B cell (primary cell): ENCODE measurements at regions not wholly inside any gene's neighbourhood (a gene's known extent, or its start where the extent isn't known, plus 50 kb on each side); places are given as distances from the start of the nearest gene placed in this dataset.
A peak's percentile ranks its signal among the peaks of the same experiment; 100 is the strongest.

Experiments used
- ATAC-seq: fragments of 200-7000 bp; cut with Tn5 transposase; one replicate; pipeline ENCODE4 v1.10.0; 2021; ENCODE audit warnings: low read depth, mild to moderate bottlenecking, moderate number of reproducible peaks, moderate library complexity
- CTCF ChIA-PET: fragments of 350-600 bp; sonication (Branson Sonifier 250); formaldehyde crosslinking; loops from one replicate; lab custom pipeline; 2021; ENCODE audit warnings: antibody characterized with exemption, inconsistent platforms; lab: Charles Lee
- POLR2A ChIA-PET: fragments of 350-600 bp; sonication (Branson Sonifier 250); formaldehyde crosslinking; loops from one replicate; lab custom pipeline; 2021; ENCODE audit warnings: antibody characterized with exemption; lab: Charles Lee
- DNase-seq: peaks from one replicate; pipeline ENCODE4 v3.0.0; 2013
- H2AFZ ChIP-seq: 2 replicates; pipeline ENCODE4 v1.6.1; 2012; ENCODE audit warnings: mild to moderate bottlenecking, low read depth, low read length; ENCODE audit not compliant: insufficient read depth, poor library complexity, severe bottlenecking
- H3K27ac ChIP-seq, 2 donors: 1 replicate in 1 of 2; 2 replicates in 1 of 2; pipeline ENCODE4 v1.5.1; 2012 to 2013; ENCODE audit warnings: low read length in 2 of 2, mild to moderate bottlenecking in 2 of 2, moderate library complexity in 1 of 2
- H3K27me3 ChIP-seq, 4 experiments: fragments of 200-600 bp in 1 of 4; sonication (generic) in 1 of 4; replicated peaks in 1 of 4; 1 replicate in 2 of 4; 2 replicates in 2 of 4; pipeline versions ENCODE4 v1.6.1 to v1.7.0; 2013 to 2016; ENCODE audit warnings: low read length in 3 of 4, mild to moderate bottlenecking in 2 of 4, mixed read lengths in 1 of 4, moderate library complexity in 1 of 4; ENCODE audit not compliant: insufficient read depth in 4 of 4, control insufficient read depth in 3 of 4; ENCODE audit errors: control extremely low read depth in 1 of 4
- H3K36me3 ChIP-seq, 2 experiments: replicated peaks in 1 of 2; 1 replicate in 1 of 2; 2 replicates in 1 of 2; pipeline versions ENCODE4 v1.6.1 to v1.7.1; 2013; ENCODE audit warnings: low read length in 1 of 2; ENCODE audit not compliant: insufficient read depth in 2 of 2, control insufficient read depth in 1 of 2; ENCODE audit errors: control extremely low read depth in 1 of 2, extremely low read depth in 1 of 2
- H3K4me1 ChIP-seq, 2 donors: fragments of 200-600 bp in 1 of 2; sonication (generic) in 1 of 2; 1 replicate in 1 of 2; 2 replicates in 1 of 2; pipeline versions ENCODE4 v1.5.1 to v1.6.1; 2013 to 2017; ENCODE audit warnings: low read length in 2 of 2; ENCODE audit not compliant: control insufficient read depth in 2 of 2, insufficient read depth in 2 of 2
- H3K4me2 ChIP-seq: replicated peaks from 2 replicates; pipeline ENCODE3; 2012; ENCODE audit warnings: mild to moderate bottlenecking, low read depth, low read length; ENCODE audit not compliant: poor library complexity, severe bottlenecking
- H3K4me3 ChIP-seq, 5 experiments: fragments of 200-600 bp in 1 of 5; sonication (generic) in 1 of 5; 1 replicate in 3 of 5; 2 replicates in 2 of 5; pipeline versions ENCODE4 v1.5.1 to v1.7.0; 2011 to 2016; ENCODE audit warnings: low read length in 4 of 5, mild to moderate bottlenecking in 4 of 5, low read depth in 2 of 5, control low read depth in 1 of 5, moderate library complexity in 1 of 5; ENCODE audit not compliant: insufficient read depth in 1 of 5; ENCODE audit errors: control extremely low read depth in 1 of 5, extremely low read depth in 1 of 5
- H3K79me2 ChIP-seq: fragments of 200-600 bp; sonication (generic); one replicate; pipeline ENCODE4 v1.6.0; 2016; ENCODE audit warnings: low read length; ENCODE audit not compliant: control insufficient read depth, insufficient read depth
- H3K9ac ChIP-seq: fragments of 200-600 bp; sonication (generic); 2 replicates; pipeline ENCODE4 v1.6.1; 2017; ENCODE audit warnings: mild to moderate bottlenecking, low read length, moderate library complexity
- H3K9me3 ChIP-seq, 3 donors: one replicate each; pipeline versions ENCODE4 v1.6.1 to v1.7.1; 2013; ENCODE audit warnings: low read length in 2 of 3; ENCODE audit not compliant: control insufficient read depth in 2 of 3, insufficient read depth in 1 of 3; ENCODE audit errors: control extremely low read depth in 1 of 3
- H4K20me1 ChIP-seq: 2 replicates; pipeline ENCODE4 v1.6.0; 2012; ENCODE audit warnings: mild to moderate bottlenecking, low read length; ENCODE audit not compliant: insufficient read depth, control insufficient read depth, poor library complexity, severe bottlenecking
- H3K27ac Mint-ChIP-seq: one replicate; pipeline ENCODE4 v1.8.0; 2021; ENCODE audit warnings: mixed read lengths
- H3K27me3 Mint-ChIP-seq: one replicate; pipeline ENCODE4 v1.8.0; 2021; ENCODE audit warnings: mixed read lengths
- H3K4me1 Mint-ChIP-seq: one replicate; pipeline ENCODE4 v1.8.0; 2021; ENCODE audit warnings: mixed read lengths
- H3K4me3 Mint-ChIP-seq: one replicate; pipeline ENCODE4 v1.8.0; 2021; ENCODE audit warnings: mixed read lengths
- H3K9me3 Mint-ChIP-seq: one replicate; pipeline ENCODE4 v1.8.0; 2022; ENCODE audit warnings: mixed read lengths; ENCODE audit not compliant: insufficient read depth
- EZH2 ChIP-seq: IDR thresholded peaks from 2 replicates; pipeline ENCODE4 v1.6.1; 2012; ENCODE audit warnings: borderline replicate concordance, low read depth, mild to moderate bottlenecking, moderate library complexity, low read length; ENCODE audit not compliant: insufficient read depth, poor library complexity, severe bottlenecking
- WGBS: methylation state at CpG from one replicate; pipeline ENCODE4 v1.1.5; 2013; ENCODE audit warnings: missing lambda C conversion rate; ENCODE audit not compliant: insufficient coverage; 5-methylcytosine and 5-hydroxymethylcytosine counted together
- intact Hi-C: fragments of 100-400 bp; cut with micrococcal nuclease; formaldehyde crosslinking; loops from one replicate; pipeline ENCODE4 v1.10.0; 2022
- TF ChIP-seq, protein P1 (sequence below): fragments of 200-600 bp; IDR thresholded peaks from one replicate; pipeline ENCODE4 v1.8.0; 2022; ENCODE audit warnings: antibody characterized with exemption, mild to moderate bottlenecking

DNA sequence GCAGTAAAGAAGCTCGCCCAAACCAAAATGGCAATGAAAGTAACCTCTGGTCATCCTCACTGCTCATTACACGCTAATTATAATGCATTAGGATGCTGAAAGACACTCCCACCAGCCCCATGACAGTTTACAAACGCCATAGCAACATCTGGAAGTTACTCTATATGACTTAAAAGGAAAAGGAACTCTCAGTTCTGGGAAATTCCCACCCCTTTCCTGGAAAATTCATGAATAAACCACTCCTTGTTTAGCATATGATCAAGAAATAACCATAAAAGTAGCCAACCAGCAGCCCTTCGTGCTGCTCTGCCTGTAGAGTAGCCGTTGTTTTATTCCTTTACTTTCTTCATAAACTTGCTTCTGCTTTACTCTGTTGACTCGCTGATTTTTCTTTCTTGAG, 164.6 kb downstream of the SMAD6 start:
- intact Hi-C loops: loop anchor here (1.0 to 10.0 kb wide), 4 partner anchors 15 to 971 kb away; no protein-coding TSS in a partner anchor
- no peaks in the 10 kb centered on the region for H3K79me2 ChIP-seq
- ATAC-seq: no peak
- H3K27ac ChIP-seq: peak overlapping the region; percentile 77 to 84
- Mint-ChIP-seq H3K4me3 (peak overlapping the region; percentile 72), H3K4me1 (peaks cover 53% of the 10 kb centered on the region), H3K9me3 (no peaks in the 10 kb centered on the region), H3K27ac (peak overlapping the region; percentile 92), H3K27me3 (no peaks in the 10 kb centered on the region)
- no peaks in the 10 kb centered on the region for H3K36me3 ChIP-seq
- no peaks in the 10 kb centered on the region for H4K20me1 ChIP-seq
- H3K27me3 ChIP-seq: no peaks in the 10 kb centered on the region
- ChIA-PET POLR2A (no interaction called here), CTCF (interaction anchor here (1.7 to 4.5 kb wide), 3 partner anchors 16 to 37 kb away, joined by 6 to 34 read pairs (median 12); no protein-coding TSS in a partner anchor)
- no peak overlapping the region for H2AFZ ChIP-seq
- H3K4me2 ChIP-seq: peak overlapping the region; percentile 44
- TF ChIP-seq, protein P1, sequence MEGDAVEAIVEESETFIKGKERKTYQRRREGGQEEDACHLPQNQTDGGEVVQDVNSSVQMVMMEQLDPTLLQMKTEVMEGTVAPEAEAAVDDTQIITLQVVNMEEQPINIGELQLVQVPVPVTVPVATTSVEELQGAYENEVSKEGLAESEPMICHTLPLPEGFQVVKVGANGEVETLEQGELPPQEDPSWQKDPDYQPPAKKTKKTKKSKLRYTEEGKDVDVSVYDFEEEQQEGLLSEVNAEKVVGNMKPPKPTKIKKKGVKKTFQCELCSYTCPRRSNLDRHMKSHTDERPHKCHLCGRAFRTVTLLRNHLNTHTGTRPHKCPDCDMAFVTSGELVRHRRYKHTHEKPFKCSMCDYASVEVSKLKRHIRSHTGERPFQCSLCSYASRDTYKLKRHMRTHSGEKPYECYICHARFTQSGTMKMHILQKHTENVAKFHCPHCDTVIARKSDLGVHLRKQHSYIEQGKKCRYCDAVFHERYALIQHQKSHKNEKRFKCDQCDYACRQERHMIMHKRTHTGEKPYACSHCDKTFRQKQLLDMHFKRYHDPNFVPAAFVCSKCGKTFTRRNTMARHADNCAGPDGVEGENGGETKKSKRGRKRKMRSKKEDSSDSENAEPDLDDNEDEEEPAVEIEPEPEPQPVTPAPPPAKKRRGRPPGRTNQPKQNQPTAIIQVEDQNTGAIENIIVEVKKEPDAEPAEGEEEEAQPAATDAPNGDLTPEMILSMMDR: no peak
- TF ChIP-seq EZH2: no peak
- H3K4me3 ChIP-seq: peak overlapping the region in 2 of 5 experiments; percentile 9 to 20
- H3K4me1 ChIP-seq: peaks cover 33 to 52% of the 10 kb centered on the region in 2 donors
- peaks cover 0 to 8% (median 0%) of the 10 kb centered on the region in 3 donors for H3K9me3 ChIP-seq
- peak overlapping the region; percentile 35 for H3K9ac ChIP-seq
- WGBS: 79% methylated on average over 5 of the region's 6 CpGs
- no peak for DNase-seq

- POLR2A ChIA-PET: no interaction called here
- peaks cover 37% of the 10 kb centered on the region for H3K4me1 Mint-ChIP-seq
- H3K4me3 Mint-ChIP-seq: no peak overlapping the region
- no peak overlapping the region for H3K4me2 ChIP-seq
- H4K20me1 ChIP-seq: no peaks in the 10 kb centered on the region
- H3K9me3 Mint-ChIP-seq: no peaks in the 10 kb centered on the region
- H3K79me2 ChIP-seq: no peaks in the 10 kb centered on the region
- ATAC-seq: no peak
- no peak overlapping the region for H2AFZ ChIP-seq
- TF ChIP-seq, protein P1: no peak
- TF ChIP-seq EZH2: no peak
- H3K4me1 ChIP-seq: peaks cover 18 to 35% of the 10 kb centered on the region in 2 donors
- CTCF ChIA-PET: interaction anchor here (1.4 to 1.9 kb wide), 2 partner anchors 17 to 35 kb away, joined by 5 to 8 read pairs; no protein-coding TSS in a partner anchor
- H3K4me3 ChIP-seq: no peak overlapping the region
- H3K9me3 ChIP-seq: peaks cover 0 to 8% (median 0%) of the 10 kb centered on the region in 3 donors
- H3K27me3 Mint-ChIP-seq: no peaks in the 10 kb centered on the region
- no peak overlapping the region for H3K27ac ChIP-seq
- no peaks in the 10 kb centered on the region for H3K27me3 ChIP-seq
- peak overlapping the region; percentile 26 for H3K27ac Mint-ChIP-seq
- DNase-seq: no peak
- intact Hi-C loops: loop anchor here (5.0 to 10.0 kb wide), 2 partner anchors 216 to 968 kb away; no protein-coding TSS in a partner anchor
- no CpG with 5 or more reads among the region's 1 CpG for WGBS
- H3K9ac ChIP-seq: no peak overlapping the region
- no peaks in the 10 kb centered on the region for H3K36me3 ChIP-seq
These were observed 166.9 kb downstream of the SMAD6 start for GRCh38 chr15:66868918-66869317.
